Vagina (tissue), 2 donors: ENCODE measurements at regions not wholly inside any gene's neighbourhood (a gene's known extent, or its start where the extent isn't known, plus 50 kb on each side); places are given as distances from the start of the nearest gene placed in this dataset.

Experiments
- DNase-seq, 2 donors: peaks; one replicate each; pipeline ENCODE4 v3.0.0-alpha.2; 2017; ENCODE audit errors: extremely low spot score in 2 of 2
- H3K27ac ChIP-seq: fragments of 200-600 bp; sonication (generic); one replicate; pipeline ENCODE4 v1.5.1; 2019
- H3K27me3 ChIP-seq: fragments of 200-600 bp; sonication (generic); one replicate; pipeline ENCODE4 v1.5.1; 2019
- H3K36me3 ChIP-seq, 2 donors: fragments of 200-600 bp; sonication (generic); one replicate each; pipeline ENCODE4 v1.5.1; 2017 to 2019
- H3K4me1 ChIP-seq: fragments of 200-600 bp; sonication (generic); one replicate; pipeline ENCODE4 v1.5.1; 2019
- H3K4me3 ChIP-seq, 2 donors: fragments of 200-600 bp; sonication (generic); 1 replicate in 1 of 2; 2 replicates in 1 of 2; pipeline ENCODE4 v1.5.1; 2016 to 2019
- H3K9me3 ChIP-seq: fragments of 200-600 bp; sonication (generic); one replicate; pipeline ENCODE4 v1.5.1; 2019
- POLR2A ChIP-seq, 2 donors: fragments of 450-650 bp; IDR thresholded peaks; one replicate each; pipeline ENCODE4 v1.6.1; 2017; ENCODE audit warnings: antibody characterized with exemption in 2 of 2, mild to moderate bottlenecking in 2 of 2, moderate library complexity in 2 of 2
- POLR2AphosphoS5 ChIP-seq, 2 donors: sonication (generic); formaldehyde crosslinking; IDR thresholded peaks; one replicate each; pipeline ENCODE4 v1.9.0; 2017; ENCODE audit warnings: antibody characterized with exemption in 2 of 2, mild to moderate bottlenecking in 2 of 2, low read depth in 1 of 2; ENCODE audit not compliant: insufficient read depth in 1 of 2
- intact Hi-C: fragments of 100-400 bp; cut with DNase I; formaldehyde crosslinking; loops from one replicate; pipeline ENCODE4 v1.15.1; 2023
- TF ChIP-seq, protein P1 (sequence below), 3 experiments: fragments of 450-650 bp in 2 of 3; fragments of 200-600 bp in 1 of 3; sonication (generic) in 1 of 3; IDR thresholded peaks; one replicate each; pipeline ENCODE4 v1.5.1; 2017 to 2019; ENCODE audit warnings: antibody characterized with exemption in 3 of 3, mild to moderate bottlenecking in 2 of 3, moderate library complexity in 2 of 3

DNA sequence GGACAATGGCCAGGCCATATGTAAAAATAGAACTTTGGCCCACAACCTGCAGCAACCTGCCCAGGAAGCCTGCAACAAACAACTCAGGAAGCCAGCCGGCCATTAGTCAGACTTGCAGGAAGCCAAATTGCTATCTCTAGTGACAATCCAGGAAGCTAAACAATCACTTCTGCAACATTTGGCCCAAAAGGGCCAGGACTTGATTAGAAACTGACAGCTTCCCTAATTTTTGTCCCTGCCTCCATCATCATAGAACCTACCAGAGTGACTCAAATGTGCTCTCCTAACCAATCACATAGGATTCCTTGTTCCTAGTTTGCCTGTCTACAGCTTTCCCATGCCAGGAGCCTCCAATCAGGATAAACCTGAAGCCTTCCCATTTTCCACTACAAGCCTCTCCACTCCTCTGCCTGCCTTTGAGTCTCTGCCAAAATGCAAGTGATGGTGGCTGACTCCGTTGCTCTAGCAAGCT lies 639.3 kb downstream of the PTPRU start:
- TF ChIP-seq POLR2AphosphoS5 (IDR thresholded peaks at IDR 0.05; ENCODE audit: insufficient read depth in 1 of 2, low read depth in 1 of 2) = no peak
- no peak for DNase-seq
- no peaks in the 10 kb centered on the region for H3K9me3 ChIP-seq
- no peaks in the 10 kb centered on the region for H3K4me1 ChIP-seq
- intact Hi-C loops = no loop called here
- H3K36me3 ChIP-seq = no peaks in the 10 kb centered on the region
- no peak overlapping the region for H3K27ac ChIP-seq
- H3K27me3 ChIP-seq = no peaks in the 10 kb centered on the region
- no peak overlapping the region for H3K4me3 ChIP-seq

DNA sequence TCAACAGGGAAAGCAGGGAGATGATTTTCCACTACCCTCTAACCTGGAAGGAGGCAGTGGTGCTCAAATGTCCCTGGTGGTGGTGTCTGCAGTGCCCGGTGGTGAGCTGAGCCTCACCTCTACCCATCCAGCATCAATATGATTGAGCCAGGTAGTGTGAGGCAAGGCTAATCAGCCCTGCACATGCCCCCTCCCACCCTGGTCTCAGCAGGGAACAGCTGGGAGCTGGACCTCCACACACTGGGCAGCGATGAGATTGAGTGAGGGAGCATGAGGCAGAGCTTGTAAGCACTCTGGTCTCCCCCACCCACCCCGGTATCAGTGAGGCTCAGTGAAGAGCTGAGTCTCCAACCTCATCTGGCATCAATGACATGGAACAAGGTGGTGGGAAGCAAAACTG lies 634.3 kb downstream of the PTPRU start:
- Histone ChIP-seq H3K27me3 (no peaks in the 10 kb centered on the region), H3K9me3 (no peaks in the 10 kb centered on the region), H3K36me3 (no peaks in the 10 kb centered on the region), H3K4me1 (no peaks in the 10 kb centered on the region), H3K27ac (no peak overlapping the region), H3K4me3 (no peak overlapping the region)
- intact Hi-C loops = no loop called here
- no peak for DNase-seq
- TF ChIP-seq, protein P1, sequence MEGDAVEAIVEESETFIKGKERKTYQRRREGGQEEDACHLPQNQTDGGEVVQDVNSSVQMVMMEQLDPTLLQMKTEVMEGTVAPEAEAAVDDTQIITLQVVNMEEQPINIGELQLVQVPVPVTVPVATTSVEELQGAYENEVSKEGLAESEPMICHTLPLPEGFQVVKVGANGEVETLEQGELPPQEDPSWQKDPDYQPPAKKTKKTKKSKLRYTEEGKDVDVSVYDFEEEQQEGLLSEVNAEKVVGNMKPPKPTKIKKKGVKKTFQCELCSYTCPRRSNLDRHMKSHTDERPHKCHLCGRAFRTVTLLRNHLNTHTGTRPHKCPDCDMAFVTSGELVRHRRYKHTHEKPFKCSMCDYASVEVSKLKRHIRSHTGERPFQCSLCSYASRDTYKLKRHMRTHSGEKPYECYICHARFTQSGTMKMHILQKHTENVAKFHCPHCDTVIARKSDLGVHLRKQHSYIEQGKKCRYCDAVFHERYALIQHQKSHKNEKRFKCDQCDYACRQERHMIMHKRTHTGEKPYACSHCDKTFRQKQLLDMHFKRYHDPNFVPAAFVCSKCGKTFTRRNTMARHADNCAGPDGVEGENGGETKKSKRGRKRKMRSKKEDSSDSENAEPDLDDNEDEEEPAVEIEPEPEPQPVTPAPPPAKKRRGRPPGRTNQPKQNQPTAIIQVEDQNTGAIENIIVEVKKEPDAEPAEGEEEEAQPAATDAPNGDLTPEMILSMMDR (IDR thresholded peaks at IDR 0.05) = no peak
- TF ChIP-seq POLR2A (IDR thresholded peaks at IDR 0.05) = no peak

DNA sequence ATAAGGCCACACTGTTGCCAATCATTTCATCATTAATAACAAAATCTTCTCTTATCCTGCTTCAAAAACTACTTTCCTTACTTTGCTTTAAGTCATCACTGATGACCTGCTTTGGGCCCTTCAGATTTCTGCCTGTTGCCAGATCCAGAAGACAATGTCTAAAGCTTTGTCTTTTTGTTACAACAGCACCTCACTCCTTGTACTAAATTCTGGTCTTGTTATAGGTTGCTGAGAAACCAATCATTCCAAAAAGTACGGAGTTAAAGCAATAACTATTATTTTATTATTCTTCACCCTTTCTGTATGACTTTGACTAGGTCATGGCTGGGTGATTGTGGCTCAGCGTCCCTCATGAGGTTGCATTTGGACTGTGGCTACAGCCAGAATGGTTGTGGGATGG lies 633.5 kb downstream of the PTPRU start:
- no peak overlapping the region for H3K4me3 ChIP-seq
- no peaks in the 10 kb centered on the region for H3K36me3 ChIP-seq
- TF ChIP-seq POLR2A (IDR thresholded peaks at IDR 0.05) (no peak), POLR2AphosphoS5 (IDR thresholded peaks at IDR 0.05; ENCODE audit: insufficient read depth in 1 of 2, low read depth in 1 of 2) (no peak)
- TF ChIP-seq, protein P1 (IDR thresholded peaks at IDR 0.05) = no peak
- H3K4me1 ChIP-seq = no peaks in the 10 kb centered on the region
- no peaks in the 10 kb centered on the region for H3K27me3 ChIP-seq
- intact Hi-C loops = no loop called here
- H3K9me3 ChIP-seq = no peaks in the 10 kb centered on the region
- no peak for DNase-seq
- no peak overlapping the region for H3K27ac ChIP-seq

DNA sequence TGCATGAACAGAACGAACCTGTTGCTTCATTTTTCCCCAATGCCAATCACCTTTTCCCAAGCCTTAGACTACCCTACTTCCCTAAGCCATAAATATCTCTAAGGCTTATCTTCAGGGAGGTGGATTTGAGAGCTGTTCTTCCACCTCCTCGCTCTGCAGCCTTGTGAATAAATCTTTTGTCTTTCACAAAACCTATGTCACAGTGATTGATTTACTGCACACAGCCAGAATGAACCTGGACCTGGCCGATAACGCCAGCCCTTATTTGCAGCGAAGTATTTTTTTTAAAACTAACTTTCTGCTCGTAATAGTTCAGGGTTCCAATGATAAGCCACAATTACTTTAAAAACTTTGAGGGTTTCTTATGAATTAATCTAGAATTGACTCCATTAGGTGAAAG lies 632.6 kb downstream of the PTPRU start:
- Histone ChIP-seq H3K27me3 (no peaks in the 10 kb centered on the region), H3K4me3 (no peak overlapping the region)

DNA sequence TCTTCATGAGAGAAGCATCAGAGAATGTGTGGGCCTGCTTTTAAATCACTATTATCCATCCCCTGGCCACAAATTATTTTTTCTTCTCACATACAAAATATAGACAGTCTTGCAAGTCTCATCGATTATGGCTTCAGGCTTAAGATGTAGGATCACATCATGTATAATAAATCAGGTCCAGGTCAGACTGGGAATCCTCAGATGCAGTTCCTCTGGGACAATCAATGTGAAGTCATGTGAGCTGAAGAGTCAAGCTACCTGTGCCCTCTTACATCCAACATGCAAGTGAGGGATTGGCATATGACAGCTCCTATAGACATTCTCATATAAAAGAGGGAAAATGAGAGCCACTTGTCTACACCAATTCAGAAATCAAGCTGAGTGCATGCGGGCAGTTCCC lies 631.8 kb downstream of the PTPRU start:
- no peaks in the 10 kb centered on the region for H3K27me3 ChIP-seq
- intact Hi-C loops = no loop called here
- H3K9me3 ChIP-seq = no peaks in the 10 kb centered on the region
- H3K4me1 ChIP-seq = no peaks in the 10 kb centered on the region
- no peak for DNase-seq
- no peak overlapping the region for H3K4me3 ChIP-seq
- no peaks in the 10 kb centered on the region for H3K36me3 ChIP-seq
- TF ChIP-seq POLR2AphosphoS5 (IDR thresholded peaks at IDR 0.05; ENCODE audit: insufficient read depth in 1 of 2, low read depth in 1 of 2) (no peak), POLR2A (IDR thresholded peaks at IDR 0.05) (no peak)
- TF ChIP-seq, protein P1 (IDR thresholded peaks at IDR 0.05) = no peak
- no peak overlapping the region for H3K27ac ChIP-seq

More for the DNA sequence above, 632.6 kb downstream of the PTPRU start:
- intact Hi-C loops = no loop called here
- Histone ChIP-seq H3K4me1 (no peaks in the 10 kb centered on the region), H3K27ac (no peak overlapping the region), H3K9me3 (no peaks in the 10 kb centered on the region), H3K36me3 (no peaks in the 10 kb centered on the region)
- TF ChIP-seq POLR2AphosphoS5 (IDR thresholded peaks at IDR 0.05; ENCODE audit: insufficient read depth in 1 of 2, low read depth in 1 of 2) (no peak), POLR2A (IDR thresholded peaks at IDR 0.05) (no peak)
- TF ChIP-seq, protein P1 (IDR thresholded peaks at IDR 0.05) = no peak
- no peak for DNase-seq

DNA sequence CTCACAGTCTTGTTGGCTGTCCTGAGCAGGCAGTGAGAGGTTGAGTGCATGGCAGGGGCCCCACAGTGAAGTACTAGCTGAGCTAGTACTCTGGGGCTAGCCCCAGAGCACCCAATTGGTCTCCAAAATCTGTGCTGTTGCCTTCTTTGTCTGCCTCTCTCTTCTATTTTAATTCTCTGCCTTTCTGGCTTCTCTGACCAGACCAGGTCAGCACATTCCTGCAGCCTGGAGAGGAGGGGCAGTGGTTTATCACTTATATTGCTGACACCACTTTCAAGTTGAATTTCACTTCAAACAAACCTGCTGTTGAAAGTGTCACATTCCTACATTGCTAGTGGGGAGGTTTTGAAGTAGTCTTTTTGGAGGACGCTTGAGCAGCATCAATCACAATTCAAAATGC lies 628.7 kb downstream of the PTPRU start:
- H3K36me3 ChIP-seq = no peaks in the 10 kb centered on the region
- TF ChIP-seq POLR2AphosphoS5 (IDR thresholded peaks at IDR 0.05; ENCODE audit: insufficient read depth in 1 of 2, low read depth in 1 of 2) (no peak), POLR2A (IDR thresholded peaks at IDR 0.05) (no peak)
- TF ChIP-seq, protein P1 (IDR thresholded peaks at IDR 0.05) = no peak
- DNase-seq = peak in 1 of 2 donors; percentile 46
- no peak overlapping the region for H3K27ac ChIP-seq
- H3K4me3 ChIP-seq = no peak overlapping the region
- no peaks in the 10 kb centered on the region for H3K27me3 ChIP-seq
- no peaks in the 10 kb centered on the region for H3K9me3 ChIP-seq
- H3K4me1 ChIP-seq = no peaks in the 10 kb centered on the region
- intact Hi-C loops = no loop called here
